ENCODE measurements at regions not wholly inside any gene's neighbourhood (a gene's known extent, or its start where the extent isn't known, plus 50 kb on each side); places are given as distances from the start of the nearest gene placed in this dataset.

GRCh38 chr6:153801917-153802316 lies 237.1 kb upstream of the OPRM1 start:
- H4K8ac ChIP-seq (ENCODE audit: extremely low read depth, insufficient read depth, low read length) = no peak overlapping the region
- DNase-seq (ENCODE audit: low read depth in 1 of 2, low spot score in 2 of 2) = no peak
- FAIRE-seq = no peak
- no peak overlapping the region for H2BK20ac ChIP-seq (ENCODE audit: low read length)
- no peak overlapping the region for H2BK15ac ChIP-seq (ENCODE audit: low read length)
- H3K9ac ChIP-seq (replicated peaks in 1 of 4; ENCODE audit: extremely low read depth in 1 of 4, low read depth in 3 of 4, low read length in 3 of 4) = no peak overlapping the region
- no peak overlapping the region for H2AFZ ChIP-seq (ENCODE audit: low read length)
- H4K91ac ChIP-seq (replicated peaks; ENCODE audit: insufficient read length, low read length) = no peak overlapping the region
- no peak overlapping the region for H2BK5ac ChIP-seq (ENCODE audit: low read depth, low read length)
- no peak overlapping the region for H3K27ac ChIP-seq (ENCODE audit: low read depth, low read length)
- no peak overlapping the region for H4K5ac ChIP-seq (ENCODE audit: insufficient read length, low read depth, low read length)
- no peaks in the 10 kb centered on the region for H3K36me3 ChIP-seq (ENCODE audit: control insufficient read depth in 2 of 4, insufficient read depth in 4 of 4, low read length in 3 of 4)
- H3K56ac ChIP-seq (replicated peaks; ENCODE audit: insufficient read length, low read depth, low read length) = no peak overlapping the region
- H2AK5ac ChIP-seq (ENCODE audit: low read depth, low read length) = no peak overlapping the region
- H3K4me1 ChIP-seq (replicated peaks in 1 of 4; ENCODE audit: control insufficient read depth in 3 of 4, insufficient read depth in 4 of 4, low read length in 3 of 4) = no peaks in the 10 kb centered on the region
- no peaks in the 10 kb centered on the region for H3K79me1 ChIP-seq (ENCODE audit: low read depth, low read length)
- H3K23me2 ChIP-seq (ENCODE audit: low read depth, low read length) = no peaks in the 10 kb centered on the region
- TF ChIP-seq SIN3A (conservative IDR thresholded peaks at IDR 0.05 in 1 of 2, IDR thresholded peaks at IDR 0.05 in 1 of 2; ENCODE audit: low read depth in 1 of 2, low read length in 2 of 2) (no peak), SP4 (IDR thresholded peaks at IDR 0.05; ENCODE audit: low read length) (no peak), CBX8 (IDR thresholded peaks at IDR 0.05; ENCODE audit: borderline replicate concordance, low read depth, low read length) (no peak), SRF (IDR thresholded peaks at IDR 0.05; ENCODE audit: low read depth, low read length) (no peak), GABPA (IDR thresholded peaks at IDR 0.05; ENCODE audit: borderline replicate concordance, insufficient read depth, low read length) (no peak), MAFK (IDR thresholded peaks at IDR 0.05; ENCODE audit: low read depth, low read length) (no peak), YY1 (IDR thresholded peaks at IDR 0.05; ENCODE audit: low read depth, low read length) (no peak), ASH2L (IDR thresholded peaks at IDR 0.05; ENCODE audit: low read length) (no peak), RXRA (IDR thresholded peaks at IDR 0.05; ENCODE audit: insufficient read depth, low read depth, low read length) (no peak)
- TF ChIP-seq, protein P1, sequence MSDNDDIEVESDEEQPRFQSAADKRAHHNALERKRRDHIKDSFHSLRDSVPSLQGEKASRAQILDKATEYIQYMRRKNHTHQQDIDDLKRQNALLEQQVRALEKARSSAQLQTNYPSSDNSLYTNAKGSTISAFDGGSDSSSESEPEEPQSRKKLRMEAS (IDR thresholded peaks at IDR 0.05) = no peak
- ChIA-PET POLR2A (ENCODE audit: partially characterized antibody) (interaction anchor here (0.6 kb wide), 1 partner anchor 242 kb away, joined by 3 read pairs; no protein-coding TSS in a partner anchor), CTCF (ENCODE audit: partially characterized antibody) (interaction anchor here (1.3 to 3.8 kb wide), 3 partner anchors 12 to 150 kb away, joined by 3 to 23 read pairs (median 11); no protein-coding TSS in a partner anchor)
- no peaks in the 10 kb centered on the region for H3K9me3 ChIP-seq (ENCODE audit: insufficient read depth in 2 of 2, low read depth in 1 of 2, low read length in 1 of 2)
- H4K20me1 ChIP-seq (replicated peaks in 1 of 2; ENCODE audit: control insufficient read depth in 1 of 2, insufficient read depth in 2 of 2, low read length in 2 of 2) = no peaks in the 10 kb centered on the region
- no peaks in the 10 kb centered on the region for H3K79me2 ChIP-seq (ENCODE audit: control insufficient read depth in 1 of 2, insufficient read depth in 2 of 2, low read length in 2 of 2)
- no peak overlapping the region for H3K14ac ChIP-seq (ENCODE audit: insufficient read length)
- H3K4me2 ChIP-seq (ENCODE audit: insufficient read depth in 1 of 2, low read depth in 2 of 2, low read length in 2 of 2) = no peak overlapping the region
- H2BK120ac ChIP-seq (replicated peaks; ENCODE audit: low read depth, low read length) = no peak overlapping the region
- H3K27me3 ChIP-seq (replicated peaks in 1 of 4; ENCODE audit: control insufficient read depth in 3 of 4, extremely low read depth in 1 of 4, insufficient read depth in 3 of 4, low read length in 3 of 4) = no peaks in the 10 kb centered on the region
- 50% methylated on average over 2 of the region's 2 CpGs; no CpG with 5 or more reads in 1 of the 2 experiments for WGBS, 2 experiments (ENCODE audit: extremely low coverage in 1 of 2, insufficient coverage in 1 of 2, insufficient read length in 1 of 2, insufficient replicate concordance in 2 of 2, low coverage in 1 of 2, low lambda C conversion rate in 2 of 2, missing lambda C conversion rate in 1 of 2)
- H3K4ac ChIP-seq (replicated peaks; ENCODE audit: insufficient read length, low read depth, low read length) = no peak overlapping the region
- no peak overlapping the region for H3K23ac ChIP-seq (ENCODE audit: insufficient read length)
- no peak overlapping the region for H3K18ac ChIP-seq (ENCODE audit: extremely low read depth, low read length)
- no peak overlapping the region for H2BK12ac ChIP-seq (ENCODE audit: low read depth, low read length)
- H3K4me3 ChIP-seq (ENCODE audit: extremely low read depth in 1 of 4, insufficient read depth in 2 of 4, low read depth in 3 of 4, low read length in 4 of 4) = no peak overlapping the region
